Stimulated activated naive B cell treated with anti-CD40 and anti-IgM and Interleukin-4, amounts not matched to agents 10 μg/mL and 1 μg/mL and 100 μg/mL, for 72 hours (primary cell): ENCODE measurements at regions not wholly inside any gene's neighbourhood (a gene's known extent, or its start where the extent isn't known, plus 50 kb on each side); places are given as distances from the start of the nearest gene placed in this dataset.
"Not testable (repeated sequence)": the region's sequence is repeated elsewhere in the genome, so short reads cannot be mapped to it uniquely, and the experiment has no call there.

Source experiments
- ATAC-seq, 2 donors: fragments of 150-1000 bp; cut with Tn5 transposase; replicated peaks; 2 replicates each; pipeline ENCODE4 v1.10.0; 2021; ENCODE audit warnings: moderate library complexity in 1 of 2
- DNase-seq: peaks from one replicate; pipeline ENCODE4 v3.0.0; 2021
- H3K27ac Mint-ChIP-seq: one replicate; pipeline ENCODE4 v1.8.0; 2022; ENCODE audit warnings: mild to moderate bottlenecking, mixed read lengths
- H3K27me3 Mint-ChIP-seq, 2 donors: one replicate each; pipeline ENCODE4 v1.8.0; 2022; ENCODE audit warnings: mixed read lengths in 2 of 2
- H3K36me3 Mint-ChIP-seq, 2 donors: one replicate each; pipeline ENCODE4 v1.8.0; 2022; ENCODE audit warnings: mixed read lengths in 2 of 2, mild to moderate bottlenecking in 1 of 2
- H3K4me1 Mint-ChIP-seq, 2 donors: one replicate each; pipeline ENCODE4 v1.8.0; 2022; ENCODE audit warnings: mixed read lengths in 2 of 2, mild to moderate bottlenecking in 1 of 2
- H3K4me3 Mint-ChIP-seq, 2 donors: one replicate each; pipeline ENCODE4 v1.8.0; 2022; ENCODE audit warnings: mild to moderate bottlenecking in 2 of 2, mixed read lengths in 2 of 2, moderate library complexity in 1 of 2
- H3K9me3 Mint-ChIP-seq, 2 donors: one replicate each; pipeline ENCODE4 v1.8.0; 2022; ENCODE audit warnings: mixed read lengths in 2 of 2, mild to moderate bottlenecking in 1 of 2

DNA sequence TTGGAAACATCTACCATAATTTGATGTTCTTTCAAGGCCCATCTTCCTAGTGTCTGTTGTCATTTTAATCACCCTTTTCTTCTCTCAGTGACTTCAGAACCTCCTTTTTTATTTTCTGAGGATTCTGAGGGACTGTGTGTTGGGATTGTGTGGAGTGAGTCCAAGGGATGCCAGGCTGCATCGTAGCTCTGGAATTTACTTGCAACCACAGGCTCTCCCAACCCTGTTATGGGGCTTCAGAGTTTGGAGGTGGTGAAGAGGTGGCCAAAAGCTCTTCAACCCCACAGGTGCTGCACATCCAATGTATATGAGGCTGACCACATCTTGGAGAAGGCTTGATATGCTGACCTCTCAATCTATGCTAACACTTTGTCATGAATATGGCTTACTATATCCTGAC lies 79.5 kb upstream of the GPR141 start:
- no peak overlapping the region for H3K27ac Mint-ChIP-seq
- ATAC-seq (no peak), DNase-seq (no peak)
- no peak overlapping the region for H3K4me3 Mint-ChIP-seq
- H3K36me3 Mint-ChIP-seq = no peaks in the 10 kb centered on the region
- H3K9me3 Mint-ChIP-seq = no peaks in the 10 kb centered on the region
- H3K27me3 Mint-ChIP-seq = peaks cover 4 to 5% of the 10 kb centered on the region in 2 donors
- no peaks in the 10 kb centered on the region for H3K4me1 Mint-ChIP-seq

DNA sequence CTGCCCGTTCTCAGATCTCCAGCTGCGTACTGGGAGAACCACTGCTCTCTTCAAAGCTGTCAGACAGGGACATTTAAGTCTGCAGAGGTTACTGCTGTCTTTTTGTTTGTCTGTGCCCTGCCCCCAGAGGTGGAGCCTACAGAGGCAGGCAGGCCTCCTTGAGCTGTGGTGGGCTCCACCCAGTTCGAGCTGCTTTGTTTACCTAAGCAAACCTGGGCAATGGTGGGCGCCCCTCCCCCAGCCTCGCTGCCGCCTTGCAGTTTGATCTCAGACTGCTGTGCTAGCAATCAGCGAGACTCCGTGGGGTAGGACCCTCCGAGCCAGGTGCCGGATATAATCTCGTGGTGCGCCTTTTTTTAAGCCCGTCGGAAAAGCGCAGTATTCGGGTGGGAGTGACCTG lies 66.2 kb upstream of the GPR141 start:
- H3K36me3 Mint-ChIP-seq = not testable (repeated sequence)

DNA sequence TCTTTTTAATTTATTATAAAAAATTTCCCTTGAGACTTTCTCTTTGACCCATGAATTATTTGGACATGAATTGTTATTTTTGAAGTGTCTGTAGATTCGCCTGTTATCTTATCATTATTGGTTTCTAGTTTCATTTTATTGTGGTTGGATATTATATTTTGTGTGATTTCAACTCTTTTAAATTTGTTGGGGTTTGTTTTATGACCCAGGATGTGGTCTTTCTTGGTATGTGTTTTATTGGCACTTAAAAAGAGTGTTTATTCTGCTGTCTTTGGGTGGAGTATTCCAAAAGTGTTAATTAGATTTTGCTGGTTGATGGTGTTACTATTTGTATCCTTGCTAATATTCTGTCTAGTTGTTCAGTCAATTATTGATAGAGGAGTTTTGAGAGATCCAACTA lies 50.5 kb upstream of the GPR141 start:
- H3K4me1 Mint-ChIP-seq = no peaks in the 10 kb centered on the region
- no peak for DNase-seq
- peaks cover 8 to 17% of the 10 kb centered on the region in 2 donors for H3K36me3 Mint-ChIP-seq
- ATAC-seq = no peak
- H3K9me3 Mint-ChIP-seq = peaks cover 18 to 26% of the 10 kb centered on the region in 2 donors
- no peak overlapping the region for H3K27ac Mint-ChIP-seq
- peaks cover 24 to 25% of the 10 kb centered on the region in 2 donors for H3K27me3 Mint-ChIP-seq
- no peak overlapping the region for H3K4me3 Mint-ChIP-seq

More for the DNA sequence above, 66.2 kb upstream of the GPR141 start:
- not testable (repeated sequence) for H3K4me1 Mint-ChIP-seq, DNase-seq, H3K27ac Mint-ChIP-seq, H3K27me3 Mint-ChIP-seq, H3K9me3 Mint-ChIP-seq, ATAC-seq, H3K4me3 Mint-ChIP-seq
